ENCODE measurements at regions not wholly inside any gene's neighbourhood (a gene's known extent, or its start where the extent isn't known, plus 50 kb on each side); places are given as distances from the start of the nearest gene placed in this dataset.

DNA sequence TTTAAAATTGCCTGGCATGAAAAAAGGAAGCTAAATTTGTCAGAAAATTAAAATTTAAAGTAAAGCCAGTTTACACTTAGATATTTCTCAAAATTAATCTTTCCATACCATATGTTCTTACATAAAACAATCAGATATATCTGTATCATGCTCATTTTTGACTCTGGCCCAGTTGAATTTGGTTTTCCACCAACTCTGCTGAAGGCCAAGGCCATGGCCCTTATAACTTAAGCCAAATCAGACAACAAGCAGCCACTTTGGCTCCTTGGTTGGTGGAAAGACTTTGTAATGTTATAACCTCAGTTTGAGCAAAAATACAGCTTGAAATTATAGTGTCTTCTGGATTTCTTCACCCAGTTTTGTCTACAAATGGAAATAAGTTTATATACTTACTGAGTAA, 97.3 kb downstream of the CENPW start:
- Histone ChIP-seq H2BK5ac (ENCODE audit: low read depth, low read length, poor library complexity, severe bottlenecking) (no peak overlapping the region), H3K27me3 (ENCODE audit: control insufficient read depth, insufficient read depth, low read length) (no peaks in the 10 kb centered on the region), H4K5ac (ENCODE audit: low read depth, low read length) (no peak overlapping the region), H3K79me1 (ENCODE audit: low read depth in 1 of 2, low read length in 2 of 2) (no peaks in the 10 kb centered on the region), H3K56ac (ENCODE audit: extremely low read depth, insufficient read depth, low read length) (no peak overlapping the region), H4K20me1 (ENCODE audit: insufficient read depth, low read length) (no peaks in the 10 kb centered on the region), H2BK120ac (ENCODE audit: low read depth, low read length) (no peak overlapping the region), H2AK5ac (ENCODE audit: low read depth, low read length) (no peak overlapping the region), H2AFZ (replicated peaks; ENCODE audit: low read length, poor library complexity) (no peak overlapping the region), H4K8ac (ENCODE audit: low read depth in 2 of 2, low read length in 2 of 2) (no peak overlapping the region), H3K36me3 (ENCODE audit: control insufficient read depth, insufficient read depth, low read length) (no peaks in the 10 kb centered on the region), H2AK9ac (replicated peaks; ENCODE audit: low read depth, low read length, poor library complexity) (no peak overlapping the region), H3K18ac (ENCODE audit: low read depth, low read length) (no peak overlapping the region), H3K4me1 (ENCODE audit: control insufficient read depth, insufficient read depth, low read length) (no peaks in the 10 kb centered on the region), H3K9me3 (ENCODE audit: control insufficient read depth, insufficient read depth, low read length) (no peaks in the 10 kb centered on the region), H2BK15ac (ENCODE audit: low read depth, low read length) (no peak overlapping the region), H3K4ac (ENCODE audit: low read depth, low read length) (no peak overlapping the region), H3K23ac (ENCODE audit: low read depth, low read length) (no peak overlapping the region), H3K14ac (replicated peaks; ENCODE audit: low read depth, low read length) (no peak overlapping the region), H3K9ac (ENCODE audit: low read depth, low read length) (no peak overlapping the region), H3K4me3 (ENCODE audit: insufficient read depth, low read depth, low read length) (no peak overlapping the region), H3K27ac (ENCODE audit: insufficient read depth, low read length) (no peak overlapping the region), H3K4me2 (ENCODE audit: low read depth, low read length) (no peak overlapping the region), H4K91ac (ENCODE audit: insufficient read depth, low read depth, low read length) (no peak overlapping the region), H3K9me1 (ENCODE audit: insufficient read depth, low read length) (no peaks in the 10 kb centered on the region), H2BK20ac (ENCODE audit: low read depth, low read length) (no peak overlapping the region)
- ChIA-PET POLR2A (ENCODE audit: unreplicated experiment) (no interaction called here), CTCF (no interaction called here)
- dilution Hi-C loops (cut with HindIII; ENCODE audit: low sequenced_read_pairs, unreplicated experiment): no loop called here
- no peak for DNase-seq
- in situ Hi-C loops (cut with MboI; ENCODE audit: low sequenced_read_pairs): no loop called here
- no TSS peak for BruUV-seq (replicated peaks)
- intact Hi-C loops (cut with micrococcal nuclease): no loop called here
- no peak for ATAC-seq (ENCODE audit: low read depth)
- TF ChIP-seq, protein P1, sequence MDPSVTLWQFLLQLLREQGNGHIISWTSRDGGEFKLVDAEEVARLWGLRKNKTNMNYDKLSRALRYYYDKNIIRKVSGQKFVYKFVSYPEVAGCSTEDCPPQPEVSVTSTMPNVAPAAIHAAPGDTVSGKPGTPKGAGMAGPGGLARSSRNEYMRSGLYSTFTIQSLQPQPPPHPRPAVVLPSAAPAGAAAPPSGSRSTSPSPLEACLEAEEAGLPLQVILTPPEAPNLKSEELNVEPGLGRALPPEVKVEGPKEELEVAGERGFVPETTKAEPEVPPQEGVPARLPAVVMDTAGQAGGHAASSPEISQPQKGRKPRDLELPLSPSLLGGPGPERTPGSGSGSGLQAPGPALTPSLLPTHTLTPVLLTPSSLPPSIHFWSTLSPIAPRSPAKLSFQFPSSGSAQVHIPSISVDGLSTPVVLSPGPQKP (IDR thresholded peaks at IDR 0.05; ENCODE audit: borderline replicate concordance, low read depth, low read length): no peak
- no peak for TF ChIP-seq CEBPB (IDR thresholded peaks at IDR 0.05; ENCODE audit: low read depth, low read length)
- no peak for TF ChIP-seq BHLHE40 (IDR thresholded peaks at IDR 0.05; ENCODE audit: low read depth, low read length)
- TF ChIP-seq MAFK (IDR thresholded peaks at IDR 0.05; ENCODE audit: low read depth, low read length): no peak
- TF ChIP-seq RFX5 (IDR thresholded peaks at IDR 0.05; ENCODE audit: low read depth, low read length): no peak
